GM18502 (cell line): ENCODE measurements at regions not wholly inside any gene's neighbourhood (a gene's known extent, or its start where the extent isn't known, plus 50 kb on each side); places are given as distances from the start of the nearest gene placed in this dataset.

ENCODE experiments used
- ATAC-seq: cut with Tn5 transposase; IDR thresholded peaks from one replicate; pipeline ENCODE4 v1.9.1; 2021; ENCODE audit warnings: mild to moderate bottlenecking; ENCODE audit not compliant: unreplicated experiment, poor library complexity

- no peak for ATAC-seq
Observed at GRCh38 chr16:74100395-74101326, 196.0 kb upstream of the PSMD7 start.

GRCh38 chr16:74099530-74099929 is 197.1 kb upstream of the PSMD7 start:
- no peak for ATAC-seq

- no peak for ATAC-seq
Observed at GRCh38 chr16:74094962-74095361, 201.7 kb upstream of the PSMD7 start.

- ATAC-seq, result no peak
Observed at GRCh38 chr16:74094514-74094913, 202.1 kb upstream of the PSMD7 start.

- ATAC-seq, result no peak
Observed at GRCh38 chr16:74092336-74092735, 204.3 kb upstream of the PSMD7 start.

- no peak for ATAC-seq
Observed at GRCh38 chr16:74090871-74091270, 205.7 kb upstream of the PSMD7 start.

- no peak for ATAC-seq
Observed at GRCh38 chr16:74083541-74083940, 213.1 kb upstream of the PSMD7 start.

GRCh38 chr16:74080311-74080710 is 216.3 kb upstream of the PSMD7 start:
- ATAC-seq, result no peak

GRCh38 chr16:74079232-74079586 is 217.4 kb upstream of the PSMD7 start:
- ATAC-seq, result peak; percentile 58

GRCh38 chr16:74078511-74079231 is 217.9 kb upstream of the PSMD7 start:
- ATAC-seq, result peak; percentile 58

GRCh38 chr16:74076568-74076967 is 220.0 kb upstream of the PSMD7 start:
- ATAC-seq, result no peak

- no peak for ATAC-seq
Observed at GRCh38 chr16:74075393-74075792, 221.2 kb upstream of the PSMD7 start.

- no peak for ATAC-seq
Observed at GRCh38 chr16:74073456-74073855, 223.2 kb upstream of the PSMD7 start.

GRCh38 chr16:74071996-74072535 is 224.5 kb upstream of the PSMD7 start:
- ATAC-seq, result no peak

- ATAC-seq, result no peak
Observed at GRCh38 chr16:74070237-74070636, 226.4 kb upstream of the PSMD7 start.

GRCh38 chr16:74064120-74064735 is 232.4 kb upstream of the PSMD7 start:
- ATAC-seq, result no peak

- ATAC-seq, result no peak
Observed at GRCh38 chr16:74053826-74054225, 242.8 kb upstream of the PSMD7 start.

GRCh38 chr16:74053312-74053711 is 243.3 kb upstream of the PSMD7 start:
- ATAC-seq, result no peak

GRCh38 chr16:74052016-74052415 is 244.6 kb upstream of the PSMD7 start:
- no peak for ATAC-seq

- ATAC-seq, result no peak
Observed at GRCh38 chr16:74049027-74049426, 247.6 kb upstream of the PSMD7 start.

- ATAC-seq, result no peak
Observed at GRCh38 chr16:74046524-74046923, 250.1 kb upstream of the PSMD7 start.
